Activated CD4-positive, alpha-beta T cell treated with anti-CD3 and anti-CD28 coated beads, Interleukin-2, Interleukin-4, amounts not matched to agents 100 ng/mL and 50 ng/mL, durations not matched to agents 16 hours and 8 hours (primary cell): ENCODE measurements at regions not wholly inside any gene's neighbourhood (a gene's known extent, or its start where the extent isn't known, plus 50 kb on each side); places are given as distances from the start of the nearest gene placed in this dataset.

Experiments used
- DNase-seq: peaks from one replicate; pipeline ENCODE4 v3.0.0-alpha.2; 2020; ENCODE audit warnings: low spot score

DNA sequence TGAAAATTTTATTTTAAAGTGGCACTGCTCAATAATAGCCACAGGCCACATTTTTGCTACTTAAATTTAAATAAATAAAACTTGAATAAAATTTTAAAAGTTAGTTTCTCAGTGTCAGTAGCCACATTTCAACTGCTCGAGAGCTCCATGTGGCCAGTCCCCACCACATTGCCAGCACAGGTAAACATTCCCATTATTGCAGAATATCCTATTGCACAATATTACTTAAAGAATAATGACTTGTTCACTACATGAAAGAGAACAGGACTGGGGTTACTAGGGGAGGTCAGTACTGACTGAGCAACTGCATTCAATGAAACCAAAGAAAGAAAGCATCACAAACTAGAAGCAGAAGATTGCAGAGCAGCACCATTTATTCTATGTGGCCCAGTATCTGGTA, 2201.6 kb upstream of the TENM3 start:
- DNase-seq = no peak

DNA sequence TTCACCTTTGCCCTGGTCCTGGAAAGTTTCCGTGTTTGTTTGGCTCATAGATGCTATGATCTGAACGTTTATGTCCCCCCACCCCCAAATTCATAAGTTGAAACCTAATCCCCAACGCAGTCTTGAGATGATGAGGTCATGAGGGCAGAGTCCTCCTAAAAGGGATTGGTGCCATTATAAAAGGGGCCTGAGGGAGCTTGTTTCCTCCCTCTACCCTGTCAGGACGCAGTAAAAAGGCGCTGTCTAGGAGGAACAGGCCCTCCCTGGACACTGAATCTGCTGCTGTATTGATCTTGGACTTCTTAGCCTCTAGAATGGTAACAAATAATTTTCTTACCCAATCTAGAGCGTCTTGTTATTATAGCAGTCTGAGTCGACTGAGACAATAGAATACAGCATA, 2190.6 kb upstream of the TENM3 start:
- DNase-seq = no peak

DNA sequence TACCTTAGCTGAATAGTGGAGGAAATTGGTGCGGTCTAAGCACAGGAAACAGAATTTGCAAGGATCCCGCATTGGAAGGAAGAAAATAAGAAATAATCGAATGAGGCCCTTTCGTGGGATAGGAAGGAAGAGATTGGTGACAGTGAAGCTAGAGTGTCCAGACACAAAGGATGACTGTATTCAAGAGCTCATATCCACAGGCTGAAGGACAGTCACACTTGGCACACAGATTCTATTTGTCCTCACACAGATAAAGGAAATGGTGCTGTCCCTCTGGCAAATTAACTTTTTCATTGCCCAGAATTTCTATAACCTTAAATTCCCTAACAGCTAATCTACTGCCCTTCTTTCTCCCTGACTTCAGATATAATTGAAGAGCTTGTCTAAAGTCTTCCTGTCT, 2188.9 kb upstream of the TENM3 start:
- DNase-seq = no peak

DNA sequence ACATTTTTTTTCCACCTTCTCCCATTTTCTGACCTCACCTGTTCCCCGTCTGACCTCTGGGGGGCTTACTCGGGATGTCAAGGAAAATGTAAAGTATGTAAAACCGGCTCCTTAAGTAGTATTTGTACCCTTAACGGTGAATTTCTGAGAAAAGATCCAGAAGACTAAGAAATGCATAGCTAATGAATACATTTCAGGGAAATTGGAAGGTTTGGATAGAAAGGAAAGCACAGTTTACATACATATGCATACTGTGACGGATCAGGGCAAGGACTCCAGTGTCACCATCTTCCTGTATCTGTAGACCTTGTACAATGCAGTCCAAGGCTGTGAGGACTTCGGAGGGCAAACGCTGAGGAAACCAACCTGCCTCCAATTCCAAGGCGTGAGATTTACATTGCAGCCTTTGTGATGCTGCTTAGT, 2185.9 kb upstream of the TENM3 start:
- no peak for DNase-seq

DNA sequence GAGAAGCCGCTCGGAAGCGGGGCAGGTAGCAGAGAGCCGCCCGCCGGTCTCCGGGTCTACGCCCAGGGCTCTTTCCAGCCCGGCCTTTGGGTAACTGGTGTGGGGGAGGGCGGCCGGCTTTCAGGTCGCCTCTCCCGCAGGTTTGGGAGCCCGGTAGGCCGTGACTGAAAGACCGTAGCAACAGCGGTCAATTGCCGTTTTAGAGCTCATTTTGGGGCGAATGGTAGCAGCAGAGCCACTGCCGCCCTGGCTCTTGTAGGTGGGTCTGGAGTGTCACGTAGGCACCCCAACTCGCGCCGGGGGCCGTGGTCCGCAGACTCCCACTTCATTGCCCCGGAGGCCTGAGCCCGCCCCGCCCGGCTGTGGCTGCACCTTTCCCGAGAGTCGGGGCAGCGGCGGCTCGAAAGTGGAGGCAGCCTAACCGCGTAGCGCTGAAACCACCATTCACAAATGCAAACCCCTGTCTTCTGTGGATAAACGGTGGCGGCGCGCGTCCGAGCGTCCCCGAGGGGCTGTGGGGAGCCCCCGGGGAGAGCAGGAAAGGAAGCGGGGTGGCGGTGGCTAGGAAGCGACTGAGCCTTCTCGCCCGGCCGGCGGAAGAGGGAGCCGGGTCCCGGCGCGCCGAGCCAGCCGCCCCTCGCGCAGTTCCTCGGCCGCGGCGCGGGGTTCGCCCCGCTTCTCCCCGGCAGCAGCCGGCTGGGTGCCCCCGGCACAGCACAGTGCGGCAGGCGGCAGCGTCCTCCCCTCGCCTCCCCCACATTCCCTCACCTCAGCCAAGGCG, 2185.1 kb upstream of the TENM3 start:
- DNase-seq = no peak

DNA sequence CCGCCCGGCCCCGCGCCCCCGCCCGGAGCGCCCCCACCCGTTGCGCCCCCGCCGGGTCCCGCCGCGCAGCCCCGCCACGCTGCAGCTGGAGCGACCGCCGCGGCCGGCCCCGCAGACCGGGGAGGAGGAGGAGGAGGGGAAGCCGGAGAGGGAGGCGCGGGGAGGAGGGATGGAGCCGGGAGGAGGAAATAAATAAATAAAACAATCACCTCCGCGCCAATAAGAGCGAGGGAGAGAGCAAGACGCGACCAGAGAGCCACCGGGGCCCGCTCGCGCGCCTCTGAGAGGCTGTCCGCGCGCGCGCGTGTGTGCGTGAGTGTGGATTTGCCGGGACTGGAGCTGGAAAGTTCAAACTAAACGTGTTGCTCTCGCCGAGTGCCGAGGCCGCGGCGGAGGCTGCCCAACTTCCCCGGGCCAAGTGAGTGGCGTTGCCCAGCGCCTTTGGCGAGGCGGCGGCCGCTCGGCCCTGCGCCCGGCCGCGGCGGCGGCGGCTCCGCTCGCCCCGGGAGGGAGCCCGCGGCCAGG, 2184.4 kb upstream of the TENM3 start:
- DNase-seq = no peak

DNA sequence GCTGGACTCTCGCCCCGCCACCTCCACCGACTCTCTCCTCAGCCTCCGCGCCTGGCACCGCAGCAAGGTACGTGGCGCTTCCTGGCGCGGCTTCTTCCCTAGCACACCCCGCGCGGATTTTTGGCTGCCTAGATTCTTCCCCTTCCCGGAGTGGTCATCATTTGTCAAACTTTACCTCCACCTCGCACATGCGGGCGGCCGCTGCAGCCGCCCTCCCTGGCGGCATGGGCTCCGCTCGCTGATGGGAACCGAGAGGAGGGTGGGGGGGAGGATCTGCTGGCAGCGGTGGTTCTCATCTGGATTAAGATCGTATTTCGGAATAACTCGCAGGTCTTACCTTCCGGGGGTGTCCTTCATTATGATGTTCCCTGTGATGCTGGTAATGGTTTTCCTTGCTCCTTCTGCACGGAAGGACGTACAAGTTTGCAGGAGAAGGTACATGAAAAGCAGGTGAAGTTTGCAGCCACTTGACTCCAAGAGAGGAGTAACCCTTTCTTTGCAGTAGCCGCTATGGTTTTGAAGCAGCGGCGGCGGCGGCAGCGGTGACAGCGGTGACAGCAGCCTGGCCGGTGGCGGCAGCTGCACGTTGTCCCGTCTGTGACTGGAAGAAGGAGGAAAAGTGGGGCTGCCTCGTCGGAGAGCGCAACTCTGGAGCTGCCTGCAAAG, 2183.9 kb upstream of the TENM3 start:
- no peak for DNase-seq

DNA sequence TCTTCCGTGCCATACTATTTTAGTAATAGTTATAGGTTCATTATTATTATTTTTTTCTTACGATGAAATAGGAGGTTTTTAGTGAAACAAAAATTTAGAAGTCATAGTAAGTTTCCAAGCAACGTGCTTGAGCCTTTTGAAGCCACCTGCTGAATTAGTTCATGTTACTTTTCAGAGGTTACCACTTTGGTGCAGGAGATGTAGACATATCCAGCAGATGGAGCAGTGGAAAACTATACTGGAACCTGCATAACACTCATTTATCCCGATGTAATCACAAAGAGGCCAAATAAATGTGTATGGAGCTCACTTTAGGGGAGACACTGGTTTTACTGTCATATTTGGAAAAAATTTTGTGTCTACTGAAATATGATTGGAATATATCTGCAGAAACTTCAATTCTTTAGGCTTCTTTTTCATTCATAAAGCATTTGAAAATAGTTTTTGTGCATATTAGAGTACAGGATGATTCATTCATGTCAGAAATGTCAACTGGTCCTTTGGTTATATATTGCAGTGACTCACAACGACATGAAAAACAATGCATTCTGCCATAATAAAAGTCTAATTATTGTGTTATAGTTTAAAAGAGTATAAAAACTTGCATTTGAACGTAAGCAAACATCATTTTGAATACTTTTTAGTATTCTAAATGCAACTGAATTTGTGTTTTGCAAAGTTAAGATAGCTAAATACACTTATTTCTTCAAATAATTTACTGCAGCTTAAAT, 2182.9 kb upstream of the TENM3 start:
- DNase-seq = no peak

DNA sequence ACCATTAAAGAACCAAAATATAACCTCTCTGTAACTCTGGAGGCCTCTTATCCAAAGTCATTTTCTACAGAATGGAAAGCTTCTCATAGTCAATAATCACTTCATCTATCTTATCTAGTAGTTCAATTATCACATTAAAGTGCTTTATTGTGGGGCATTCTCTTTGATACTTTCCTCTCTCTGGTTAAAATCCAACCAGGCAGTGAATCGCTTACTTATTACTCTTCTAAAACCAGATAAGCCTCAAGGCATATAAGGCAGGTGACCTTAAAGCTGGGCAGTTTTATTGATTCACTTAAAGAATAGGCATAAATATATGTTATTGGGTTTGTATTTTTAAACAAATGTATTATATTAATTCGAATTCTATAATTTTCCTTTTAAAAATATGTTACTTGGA, 2162.1 kb upstream of the TENM3 start:
- no peak for DNase-seq

DNA sequence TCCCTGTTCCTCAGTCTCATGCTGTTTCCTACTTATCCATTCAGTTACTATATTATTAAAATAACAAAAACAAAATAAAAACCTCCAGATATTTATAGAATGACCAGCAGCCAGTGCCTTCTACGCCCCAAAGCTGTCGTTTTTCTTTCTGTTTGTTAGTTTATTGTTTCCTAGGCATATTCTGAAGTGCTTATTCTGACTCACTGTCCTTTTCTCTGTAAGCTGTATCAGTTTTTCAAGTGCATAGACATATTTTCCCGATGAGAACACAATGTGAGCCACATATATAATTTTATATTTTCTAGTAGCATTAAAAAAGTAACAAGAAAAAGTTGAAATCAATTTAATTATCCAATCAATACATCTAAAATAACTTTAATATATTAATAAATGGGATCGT, 2158.6 kb upstream of the TENM3 start:
- DNase-seq = no peak

DNA sequence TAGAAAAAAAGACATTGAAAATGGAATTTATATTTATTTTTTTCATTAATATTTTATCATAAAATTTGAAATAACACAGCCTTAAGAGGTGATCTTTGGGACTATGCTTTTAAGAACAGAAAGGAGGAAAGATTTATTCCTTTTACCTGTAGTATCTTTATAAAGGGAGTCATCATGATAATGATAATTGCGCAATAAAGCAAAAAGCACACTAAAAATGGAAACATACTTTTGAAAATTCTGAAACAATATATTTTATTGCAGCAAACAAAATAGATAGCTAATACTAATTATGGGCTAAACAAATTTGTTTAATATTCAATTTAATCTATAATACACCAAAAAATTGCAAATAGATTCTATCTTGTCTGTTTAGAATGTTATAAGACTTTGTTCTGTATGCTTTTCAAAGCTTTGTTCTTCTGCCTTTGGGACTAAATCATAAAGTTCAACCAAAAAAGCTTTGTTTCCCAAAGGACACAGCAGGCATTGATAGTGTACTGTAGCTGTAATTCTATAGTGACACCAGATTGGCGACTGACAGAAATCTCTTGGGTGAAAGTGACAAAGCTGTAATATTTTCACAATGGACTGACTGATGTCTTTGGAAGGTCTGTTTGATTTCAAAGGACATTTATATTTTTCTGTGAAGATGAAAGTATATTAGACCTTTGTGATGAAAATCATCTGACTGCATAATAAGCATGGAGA, 2156.6 kb upstream of the TENM3 start:
- DNase-seq = no peak

DNA sequence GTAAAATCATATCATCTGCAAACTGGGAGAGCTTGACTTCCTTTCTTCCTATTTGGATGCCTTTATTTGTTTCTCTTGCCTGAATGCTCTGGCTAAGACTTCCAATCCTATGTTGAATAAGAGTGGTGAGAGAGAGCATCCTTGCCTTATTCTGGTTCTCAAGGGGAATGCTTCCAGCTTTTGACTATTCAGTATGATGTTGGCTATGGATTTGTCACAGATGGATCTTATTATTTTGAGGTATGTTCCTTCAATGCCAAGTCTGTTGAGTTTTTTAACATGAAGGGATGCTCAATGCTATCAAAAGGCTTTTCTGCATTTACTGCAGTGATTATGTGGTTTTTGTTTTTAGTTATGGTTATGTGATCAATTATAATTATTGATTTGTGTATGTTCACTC, 2144.6 kb upstream of the TENM3 start:
- DNase-seq = no peak

DNA sequence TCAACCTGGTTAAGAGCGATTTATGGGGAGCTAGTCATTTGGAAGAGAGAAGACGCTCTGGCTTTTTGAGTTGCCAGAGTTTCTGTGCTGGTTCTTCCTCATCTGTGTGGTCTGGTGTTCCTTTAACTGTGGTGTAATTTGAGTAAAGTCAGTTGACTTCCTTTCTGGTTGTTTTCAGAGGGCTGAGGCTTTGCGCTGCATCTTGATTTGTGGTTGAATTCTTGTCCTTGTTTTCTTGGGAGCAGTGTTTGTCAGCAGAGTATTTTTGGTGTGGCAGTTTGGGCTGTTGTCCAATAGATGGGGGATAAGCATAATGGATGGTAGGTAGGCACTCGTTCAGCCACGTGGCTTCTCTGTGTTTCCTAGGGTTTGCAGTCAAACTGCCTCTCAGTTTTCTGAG, 2143.2 kb upstream of the TENM3 start:
- no peak for DNase-seq

DNA sequence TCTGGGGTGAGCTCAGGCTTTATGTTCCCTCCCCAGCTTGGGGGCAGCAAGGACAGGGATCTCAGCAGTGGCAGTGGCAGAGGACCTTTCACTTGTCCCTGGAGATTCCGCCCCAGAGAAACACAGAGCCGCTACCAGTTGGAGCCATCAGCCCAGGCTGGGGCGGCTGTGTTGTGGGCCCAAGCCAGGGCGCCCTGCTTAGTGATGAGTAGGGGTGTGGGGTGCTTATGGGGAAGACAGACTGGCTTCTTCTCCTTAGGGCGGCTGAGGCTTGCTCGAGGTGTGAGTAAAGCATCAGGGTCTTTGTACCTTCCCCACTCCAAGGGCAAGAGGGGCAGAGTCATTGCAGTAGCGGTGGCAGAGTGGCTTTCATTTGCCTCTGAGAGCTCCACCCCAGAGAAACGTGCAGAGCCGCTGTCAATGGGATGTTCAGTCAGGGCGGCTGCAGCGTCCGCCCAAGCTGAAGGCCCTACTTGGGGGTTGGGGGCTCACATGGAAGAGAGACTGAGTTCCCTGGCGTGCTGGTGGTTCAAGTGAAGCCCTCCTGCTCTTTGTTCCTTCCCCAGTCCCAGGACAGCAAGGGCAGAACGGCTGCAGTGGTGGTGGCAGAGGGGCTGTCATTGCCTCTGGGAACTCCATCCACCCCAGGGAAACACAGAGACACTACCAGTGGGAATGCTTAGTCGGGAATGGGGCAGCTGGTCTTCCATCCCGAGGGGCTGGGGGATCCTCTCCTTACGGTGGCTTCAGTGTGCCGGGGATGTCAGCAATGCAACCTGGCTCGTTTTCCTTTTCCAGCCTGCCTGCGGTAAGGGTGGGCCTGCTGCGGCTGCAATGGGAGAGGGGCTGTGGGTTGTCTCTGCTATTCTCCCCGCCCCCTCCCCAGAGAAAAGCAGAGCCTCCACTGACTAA, 2142.5 kb upstream of the TENM3 start:
- DNase-seq = no peak

DNA sequence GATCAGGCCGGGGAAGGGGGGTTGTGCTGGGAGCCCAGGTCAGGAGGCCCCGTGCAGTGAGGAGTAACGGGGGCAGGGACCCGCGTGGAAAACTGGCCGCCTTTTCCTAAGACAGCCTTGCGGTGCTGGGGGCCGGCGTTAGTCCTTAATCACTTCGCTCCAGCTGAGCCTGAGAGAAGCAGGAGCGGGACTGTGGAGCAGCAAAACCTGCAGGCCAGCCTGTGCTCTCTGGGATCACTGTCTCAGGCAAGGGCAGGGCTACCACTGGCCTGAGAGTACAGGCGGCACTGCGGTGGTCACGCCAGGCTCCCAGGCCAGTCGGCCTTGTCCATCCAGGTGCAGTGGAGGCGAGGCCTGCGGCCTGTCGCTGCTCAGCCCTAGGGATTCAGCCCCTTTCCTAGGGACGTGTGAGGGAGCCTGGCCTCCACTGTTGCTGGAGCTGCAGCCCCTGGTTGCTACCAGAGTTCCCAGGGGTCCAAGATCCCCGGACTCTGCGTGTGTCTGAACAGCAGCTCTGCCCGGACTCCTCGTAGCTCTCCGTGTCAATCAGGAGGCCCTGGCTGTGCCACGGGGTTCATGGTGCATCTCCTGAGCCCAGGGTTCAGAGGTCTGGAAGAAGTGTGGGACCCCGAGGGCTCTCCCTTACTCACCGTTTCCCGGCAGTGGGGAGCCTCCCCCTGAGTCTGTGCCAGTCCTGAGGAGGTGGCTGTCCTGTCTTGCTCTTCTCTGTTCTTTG, 2141.7 kb upstream of the TENM3 start:
- no peak for DNase-seq

DNA sequence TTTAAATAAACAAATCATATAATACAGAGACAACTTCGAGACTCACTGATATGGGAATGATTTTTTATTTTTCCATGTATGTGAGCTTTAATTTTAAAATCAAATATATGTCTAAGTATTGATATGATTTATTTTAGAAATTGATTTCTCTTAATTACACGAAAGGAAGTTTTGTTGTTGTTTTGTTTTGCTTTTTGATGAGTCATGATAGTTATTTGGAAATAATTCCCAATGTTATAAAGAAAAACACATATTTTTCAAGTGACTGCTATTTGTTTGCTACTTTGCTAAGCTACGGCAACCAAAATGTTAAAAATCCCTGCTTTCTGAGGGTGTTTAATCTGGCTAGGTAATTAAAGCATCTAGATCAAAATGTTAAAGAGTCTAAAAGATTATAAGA, 2139.4 kb upstream of the TENM3 start:
- no peak for DNase-seq

DNA sequence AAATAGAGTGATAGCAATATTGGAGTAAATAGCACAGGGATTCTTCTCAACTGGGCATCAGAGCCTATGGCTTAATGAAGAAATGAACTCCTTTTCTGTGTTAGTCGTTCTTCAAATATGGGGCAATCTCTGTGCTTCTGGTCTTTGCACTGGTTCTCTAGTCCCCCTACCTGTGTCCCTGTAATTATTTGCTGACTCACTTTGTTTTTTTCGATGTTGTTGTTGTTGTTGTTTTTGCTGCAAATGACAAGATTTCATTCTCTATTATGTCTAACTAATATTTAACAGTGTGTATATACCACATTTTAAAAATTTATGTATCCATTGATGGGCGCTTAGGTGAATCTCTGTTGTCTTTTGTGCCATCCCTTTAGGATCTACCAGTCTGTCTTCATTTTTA, 2137.8 kb upstream of the TENM3 start:
- DNase-seq = no peak

DNA sequence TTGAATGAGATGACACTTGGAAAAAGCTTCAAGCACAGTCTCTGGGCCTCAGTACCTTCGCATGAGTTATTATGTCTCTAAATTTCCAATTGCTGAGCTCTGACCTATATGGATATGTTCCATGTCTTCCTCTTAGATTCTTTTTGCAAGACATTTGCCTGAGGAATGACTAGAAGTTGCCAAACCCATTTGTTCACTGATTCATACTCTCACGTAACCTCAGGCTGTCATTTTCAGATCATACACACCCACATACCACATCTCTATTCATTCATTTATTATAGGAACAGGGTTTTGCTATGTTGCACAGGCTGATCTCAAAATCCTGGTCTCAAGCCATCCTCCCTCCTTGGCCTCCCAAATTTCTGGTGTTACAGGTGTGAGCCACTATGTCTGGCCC, 2137.1 kb upstream of the TENM3 start:
- no peak for DNase-seq

DNA sequence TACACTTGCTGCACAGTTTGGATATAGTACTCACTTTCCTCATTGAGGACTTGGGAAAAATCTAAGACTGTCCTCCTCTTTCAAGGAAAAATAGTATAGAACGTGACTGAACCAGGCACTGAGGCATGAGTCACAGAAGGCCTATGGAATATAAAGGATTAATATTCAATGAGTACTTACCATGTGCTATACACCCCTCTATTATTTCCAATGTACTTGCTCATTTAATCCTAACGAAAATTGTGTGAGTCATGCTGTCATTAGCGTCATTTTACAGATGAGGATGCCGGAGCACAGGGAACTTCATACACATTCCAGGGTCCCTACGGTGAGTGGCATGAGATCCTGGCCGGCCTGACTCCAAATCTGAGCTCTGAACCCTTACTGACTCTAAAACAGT, 2136.2 kb upstream of the TENM3 start:
- no peak for DNase-seq

DNA sequence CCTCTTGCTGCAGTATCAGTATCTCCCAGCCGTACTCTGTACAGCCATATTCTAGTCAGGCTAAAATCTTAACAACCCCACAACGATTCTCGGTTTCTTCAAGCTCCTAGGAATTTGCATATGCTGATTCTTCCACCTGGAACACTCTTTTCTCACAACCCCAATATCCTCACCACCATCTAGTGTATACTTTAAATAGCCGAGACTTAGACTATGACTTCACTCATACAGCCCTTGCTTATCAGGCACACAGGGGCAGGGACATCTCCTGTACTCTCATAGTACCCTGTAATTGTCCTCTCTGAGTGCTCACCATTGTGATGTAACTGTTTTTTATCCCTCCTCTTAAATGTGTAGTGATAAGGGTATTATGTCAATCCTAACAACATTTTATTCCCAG, 2126.4 kb upstream of the TENM3 start:
- DNase-seq = no peak

DNA sequence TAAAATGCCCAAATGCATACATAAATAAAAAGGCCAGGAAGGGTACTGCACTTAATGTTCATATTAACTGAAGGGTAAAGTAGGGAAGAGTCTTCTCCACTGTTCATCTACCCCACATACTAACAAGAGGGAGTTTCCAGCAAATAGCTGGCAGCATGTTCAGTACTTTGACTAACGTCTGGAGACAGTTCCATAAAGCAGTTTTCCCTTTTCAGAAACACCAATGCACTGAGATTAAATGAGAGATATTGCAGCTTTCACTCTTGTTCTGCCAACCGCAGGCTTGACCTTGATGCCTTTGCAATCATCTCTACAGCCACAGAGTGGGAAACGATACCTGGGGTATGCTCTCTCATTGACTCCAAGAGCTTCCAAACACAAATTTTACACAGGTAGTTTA, 2123.1 kb upstream of the TENM3 start:
- DNase-seq = no peak
